Activated CD4-positive, alpha-beta memory T cell treated with anti-CD3 and anti-CD28 coated beads for 36 hours (primary cell): ENCODE measurements at regions not wholly inside any gene's neighbourhood (a gene's known extent, or its start where the extent isn't known, plus 50 kb on each side); places are given as distances from the start of the nearest gene placed in this dataset.
A peak's percentile ranks its signal among the peaks of the same experiment; 100 is the strongest.

Experiments
- CTCF ChIA-PET: fragments of 350-600 bp; sonication (Branson Sonifier 250); formaldehyde crosslinking; loops from one replicate; lab custom pipeline; 2021; ENCODE audit warnings: antibody characterized with exemption, inconsistent platforms; lab: Charles Lee
- POLR2A ChIA-PET: fragments of 350-600 bp; sonication (Branson Sonifier 250); formaldehyde crosslinking; loops from one replicate; lab custom pipeline; 2021; ENCODE audit warnings: antibody characterized with exemption; lab: Charles Lee
- DNase-seq: peaks from one replicate; pipeline ENCODE4 v3.0.0-alpha.2; 2020
- H3K27ac Mint-ChIP-seq: one replicate; pipeline ENCODE4 v1.8.0; 2021; ENCODE audit warnings: mixed read lengths
- H3K27me3 Mint-ChIP-seq: one replicate; pipeline ENCODE4 v1.8.0; 2021; ENCODE audit warnings: mixed read lengths
- H3K36me3 Mint-ChIP-seq: one replicate; pipeline ENCODE4 v1.8.0; 2021; ENCODE audit warnings: mixed read lengths
- H3K4me1 Mint-ChIP-seq: one replicate; pipeline ENCODE4 v1.8.0; 2021; ENCODE audit warnings: low read depth, mixed read lengths
- H3K4me3 Mint-ChIP-seq: one replicate; pipeline ENCODE4 v1.8.0; 2021; ENCODE audit warnings: mild to moderate bottlenecking, mixed read lengths
- H3K9me3 Mint-ChIP-seq: one replicate; pipeline ENCODE4 v1.8.0; 2021; ENCODE audit warnings: mixed read lengths
- intact Hi-C: fragments of 100-400 bp; cut with micrococcal nuclease; formaldehyde crosslinking; loops from one replicate; pipeline ENCODE4 v1.15.1; 2023

GRCh38 chr14:65332141-65332871 lies 80.2 kb upstream of the FUT8 start:
- Mint-ChIP-seq H3K4me3 (no peak overlapping the region), H3K27me3 (no peaks in the 10 kb centered on the region), H3K36me3 (no peaks in the 10 kb centered on the region), H3K9me3 (no peaks in the 10 kb centered on the region), H3K27ac (no peak overlapping the region), H3K4me1 (peaks cover 30% of the 10 kb centered on the region)
- no peak for DNase-seq
- ChIA-PET CTCF (interaction anchor here (1.2 kb wide), 1 partner anchor 46 kb away, joined by 3 read pairs; no protein-coding TSS in a partner anchor), POLR2A (no interaction called here)
- intact Hi-C loops = no loop called here

- intact Hi-C loops = no loop called here
- DNase-seq = no peak
- ChIA-PET CTCF (interaction anchor here (4.5 kb wide), 1 partner anchor 47 kb away, joined by 19 read pairs; no protein-coding TSS in a partner anchor), POLR2A (no interaction called here)
- Mint-ChIP-seq H3K27ac (no peak overlapping the region), H3K4me1 (peaks cover 35% of the 10 kb centered on the region), H3K4me3 (no peak overlapping the region), H3K36me3 (peaks cover 1% of the 10 kb centered on the region), H3K9me3 (no peaks in the 10 kb centered on the region), H3K27me3 (no peaks in the 10 kb centered on the region)
Observed at GRCh38 chr14:65333943-65334687, 78.4 kb upstream of the FUT8 start.

- ChIA-PET CTCF (interaction anchor here (1.7 to 4.5 kb wide), 2 partner anchors 48 to 77 kb away, joined by 6 to 19 read pairs; partner anchors contain the start of gene FUT8), POLR2A (interaction anchor here (1.0 to 2.1 kb wide), 3 partner anchors 48 to 128 kb away, joined by 4 to 9 read pairs (median 8); no protein-coding TSS in a partner anchor)
- Mint-ChIP-seq H3K27ac (peak overlapping the region; percentile 59), H3K36me3 (peaks cover 2% of the 10 kb centered on the region), H3K9me3 (no peaks in the 10 kb centered on the region), H3K4me3 (no peak overlapping the region), H3K27me3 (no peaks in the 10 kb centered on the region), H3K4me1 (peaks cover 39% of the 10 kb centered on the region)
- no peak for DNase-seq
- intact Hi-C loops = no loop called here
Observed at GRCh38 chr14:65334765-65335410, 77.6 kb upstream of the FUT8 start.

- no peaks in the 10 kb centered on the region for H3K9me3 Mint-ChIP-seq
- no peak overlapping the region for H3K4me3 Mint-ChIP-seq
- intact Hi-C loops = no loop called here
- H3K27me3 Mint-ChIP-seq = no peaks in the 10 kb centered on the region
- CTCF ChIA-PET = interaction anchor here (1.7 to 4.5 kb wide), 2 partner anchors 48 to 77 kb away, joined by 6 to 19 read pairs; partner anchors contain the start of gene FUT8
- DNase-seq = no peak
- H3K4me1 Mint-ChIP-seq = peaks cover 42% of the 10 kb centered on the region
- H3K36me3 Mint-ChIP-seq = peaks cover 4% of the 10 kb centered on the region
- H3K27ac Mint-ChIP-seq = peak overlapping the region; percentile 59
- POLR2A ChIA-PET = interaction anchor here (1.0 to 2.1 kb wide), 4 partner anchors 44 to 129 kb away, joined by 3 to 9 read pairs (median 6); no protein-coding TSS in a partner anchor
Observed at GRCh38 chr14:65335411-65335947, 77.1 kb upstream of the FUT8 start.

- peak; percentile 73 for DNase-seq
- H3K4me1 Mint-ChIP-seq = peaks cover 44% of the 10 kb centered on the region
- no peaks in the 10 kb centered on the region for H3K9me3 Mint-ChIP-seq
- H3K36me3 Mint-ChIP-seq = peaks cover 5% of the 10 kb centered on the region
- peak overlapping the region; percentile 72 for H3K4me3 Mint-ChIP-seq
- CTCF ChIA-PET = interaction anchor here (1.7 to 4.5 kb wide), 2 partner anchors 49 to 76 kb away, joined by 6 to 19 read pairs; partner anchors contain the start of gene FUT8
- intact Hi-C loops = loop anchor here (1.0 kb wide), 6 partner anchors 20 to 349 kb away; partner anchors contain the start of gene FUT8
- peak overlapping the region; percentile 90 for H3K27ac Mint-ChIP-seq
- H3K27me3 Mint-ChIP-seq = no peaks in the 10 kb centered on the region
- POLR2A ChIA-PET = interaction anchor here (1.0 to 2.1 kb wide), 5 partner anchors 15 to 130 kb away, joined by 3 to 9 read pairs (median 4); no protein-coding TSS in a partner anchor
Observed at GRCh38 chr14:65336191-65336591, 76.3 kb upstream of the FUT8 start.

GRCh38 chr14:65339866-65340265 lies 72.7 kb upstream of the FUT8 start:
- DNase-seq = peak; percentile 14
- H3K27ac Mint-ChIP-seq = peak overlapping the region; percentile 40
- CTCF ChIA-PET = interaction anchor here (0.5 kb wide), 1 partner anchor 710 kb away, joined by 5 read pairs; no protein-coding TSS in a partner anchor

GRCh38 chr14:65344011-65344410 lies 68.5 kb upstream of the FUT8 start:
- Mint-ChIP-seq H3K9me3 (no peaks in the 10 kb centered on the region), H3K36me3 (peaks cover 5% of the 10 kb centered on the region)
- CTCF ChIA-PET = no interaction called here

More at GRCh38 chr14:65339866-65340265, 72.7 kb upstream of the FUT8 start:
- Mint-ChIP-seq H3K27me3 (no peaks in the 10 kb centered on the region), H3K4me3 (peak overlapping the region; percentile 9), H3K36me3 (peaks cover 6% of the 10 kb centered on the region), H3K9me3 (no peaks in the 10 kb centered on the region), H3K4me1 (peaks cover 32% of the 10 kb centered on the region)
- POLR2A ChIA-PET = no interaction called here
- intact Hi-C loops = no loop called here

GRCh38 chr14:65345266-65345665 lies 67.3 kb upstream of the FUT8 start:
- H3K27ac Mint-ChIP-seq = no peak overlapping the region
- POLR2A ChIA-PET = no interaction called here
- CTCF ChIA-PET = interaction anchor here (0.6 kb wide), 1 partner anchor 21 kb away, joined by 3 read pairs; no protein-coding TSS in a partner anchor

More at GRCh38 chr14:65344011-65344410, 68.5 kb upstream of the FUT8 start:
- no peak for DNase-seq
- intact Hi-C loops = no loop called here
- no peaks in the 10 kb centered on the region for H3K27me3 Mint-ChIP-seq
- POLR2A ChIA-PET = no interaction called here
- H3K27ac Mint-ChIP-seq = no peak overlapping the region
- peaks cover 9% of the 10 kb centered on the region for H3K4me1 Mint-ChIP-seq
- no peak overlapping the region for H3K4me3 Mint-ChIP-seq

GRCh38 chr14:65346474-65346873 lies 66.1 kb upstream of the FUT8 start:
- H3K4me1 Mint-ChIP-seq = no peaks in the 10 kb centered on the region
- ChIA-PET CTCF (no interaction called here), POLR2A (interaction anchor here (0.7 kb wide), 1 partner anchor 718 kb away, joined by 3 read pairs; no protein-coding TSS in a partner anchor)
- no peaks in the 10 kb centered on the region for H3K36me3 Mint-ChIP-seq
- H3K4me3 Mint-ChIP-seq = no peak overlapping the region
- no peak for DNase-seq
- H3K9me3 Mint-ChIP-seq = no peaks in the 10 kb centered on the region
- no peaks in the 10 kb centered on the region for H3K27me3 Mint-ChIP-seq
- H3K27ac Mint-ChIP-seq = no peak overlapping the region
- intact Hi-C loops = no loop called here

More at GRCh38 chr14:65345266-65345665, 67.3 kb upstream of the FUT8 start:
- no peak for DNase-seq
- H3K4me1 Mint-ChIP-seq = peaks cover 2% of the 10 kb centered on the region
- no peak overlapping the region for H3K4me3 Mint-ChIP-seq
- no peaks in the 10 kb centered on the region for H3K9me3 Mint-ChIP-seq
- peaks cover 3% of the 10 kb centered on the region for H3K36me3 Mint-ChIP-seq
- intact Hi-C loops = no loop called here
- H3K27me3 Mint-ChIP-seq = no peaks in the 10 kb centered on the region

- H3K27ac Mint-ChIP-seq = no peak overlapping the region
- H3K4me3 Mint-ChIP-seq = no peak overlapping the region
- H3K36me3 Mint-ChIP-seq = no peaks in the 10 kb centered on the region
- ChIA-PET POLR2A (no interaction called here), CTCF (interaction anchor here (0.8 kb wide), 1 partner anchor 45 kb away, joined by 3 read pairs; no protein-coding TSS in a partner anchor)
- H3K4me1 Mint-ChIP-seq = no peaks in the 10 kb centered on the region
- intact Hi-C loops = no loop called here
- H3K27me3 Mint-ChIP-seq = no peaks in the 10 kb centered on the region
- DNase-seq = no peak
- H3K9me3 Mint-ChIP-seq = no peaks in the 10 kb centered on the region
Observed at GRCh38 chr14:65346895-65347294, 65.6 kb upstream of the FUT8 start.

GRCh38 chr14:65348137-65348536 lies 64.4 kb upstream of the FUT8 start:
- intact Hi-C loops = no loop called here
- H3K4me3 Mint-ChIP-seq = no peak overlapping the region
- DNase-seq = no peak
- no peaks in the 10 kb centered on the region for H3K9me3 Mint-ChIP-seq
- peaks cover 5% of the 10 kb centered on the region for H3K4me1 Mint-ChIP-seq
- no peaks in the 10 kb centered on the region for H3K36me3 Mint-ChIP-seq
- no peak overlapping the region for H3K27ac Mint-ChIP-seq
- H3K27me3 Mint-ChIP-seq = no peaks in the 10 kb centered on the region
- POLR2A ChIA-PET = no interaction called here
- CTCF ChIA-PET = no interaction called here
